ENCODE measurements at regions not wholly inside any gene's neighbourhood (a gene's known extent, or its start where the extent isn't known, plus 50 kb on each side); places are given as distances from the start of the nearest gene placed in this dataset.

DNA sequence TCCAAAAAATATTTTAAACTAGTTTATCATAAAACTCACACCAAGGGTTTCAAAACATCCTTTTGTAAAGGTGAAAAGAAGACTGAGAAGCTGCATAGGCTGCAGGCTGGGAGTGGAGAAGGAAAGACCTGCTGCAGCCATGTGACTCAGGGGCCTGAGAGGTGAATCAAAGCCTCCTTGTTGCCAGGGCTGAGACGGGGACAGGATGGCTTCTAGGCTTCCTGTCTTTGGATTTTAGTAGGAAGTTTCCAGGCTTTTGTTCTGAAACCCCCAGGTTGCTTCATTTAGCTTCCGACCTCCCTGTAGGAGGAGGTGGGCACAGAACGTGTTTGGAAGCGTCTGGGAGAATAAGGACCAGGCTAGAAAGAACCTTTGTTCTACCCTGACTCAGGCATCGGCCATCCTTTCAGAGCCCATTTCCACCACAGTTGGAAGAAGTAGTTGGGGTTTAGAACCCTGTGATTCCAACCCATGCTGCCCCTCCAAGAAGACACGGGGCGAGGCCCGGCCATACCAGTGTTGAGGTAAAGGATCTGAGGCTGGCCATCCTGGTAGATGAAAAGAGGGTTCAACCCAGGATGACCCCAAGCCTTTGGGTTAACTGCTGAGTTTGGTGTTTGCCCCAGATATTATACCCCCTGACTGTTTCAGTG is 122.4 kb downstream of the SLC25A47 start:
- H3K4me3 Mint-ChIP-seq, result no peak overlapping the region
- DNase-seq (ENCODE audit: low spot score), result no peak
- no peaks in the 10 kb centered on the region for H3K9me3 Mint-ChIP-seq
- H3K27me3 Mint-ChIP-seq (ENCODE audit: low read depth), result no peaks in the 10 kb centered on the region
- H3K27ac Mint-ChIP-seq, result no peak overlapping the region
- H3K4me1 Mint-ChIP-seq (ENCODE audit: low read depth), result peaks cover 21% of the 10 kb centered on the region
- H3K36me3 Mint-ChIP-seq (ENCODE audit: low read depth), result no peaks in the 10 kb centered on the region

DNA sequence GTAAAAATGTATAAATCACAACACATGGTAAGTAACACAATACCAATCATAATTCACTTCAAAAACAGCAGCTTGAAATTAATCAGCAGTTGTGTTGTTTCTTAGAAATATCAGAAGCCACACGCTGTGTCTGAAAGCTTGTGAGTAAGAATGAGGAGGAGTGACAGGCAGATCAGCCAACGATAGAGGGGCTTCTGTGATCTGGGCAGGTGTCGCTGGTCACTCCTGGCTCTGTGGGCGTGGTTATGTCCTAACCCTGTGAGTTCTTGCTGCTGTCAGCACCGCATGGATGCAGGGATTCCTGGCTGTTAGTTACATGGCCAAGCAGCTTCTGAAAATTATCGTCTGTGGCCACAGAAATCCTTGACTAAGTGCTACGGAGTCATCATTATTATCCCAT is 123.4 kb downstream of the SLC25A47 start:
- H3K9me3 Mint-ChIP-seq, result no peaks in the 10 kb centered on the region
- H3K4me1 Mint-ChIP-seq (ENCODE audit: low read depth), result peaks cover 13% of the 10 kb centered on the region
- H3K27ac Mint-ChIP-seq, result no peak overlapping the region
- peak; percentile 17 for DNase-seq (ENCODE audit: low spot score)
- H3K36me3 Mint-ChIP-seq (ENCODE audit: low read depth), result no peaks in the 10 kb centered on the region
- H3K27me3 Mint-ChIP-seq (ENCODE audit: low read depth), result no peaks in the 10 kb centered on the region
- no peak overlapping the region for H3K4me3 Mint-ChIP-seq

DNA sequence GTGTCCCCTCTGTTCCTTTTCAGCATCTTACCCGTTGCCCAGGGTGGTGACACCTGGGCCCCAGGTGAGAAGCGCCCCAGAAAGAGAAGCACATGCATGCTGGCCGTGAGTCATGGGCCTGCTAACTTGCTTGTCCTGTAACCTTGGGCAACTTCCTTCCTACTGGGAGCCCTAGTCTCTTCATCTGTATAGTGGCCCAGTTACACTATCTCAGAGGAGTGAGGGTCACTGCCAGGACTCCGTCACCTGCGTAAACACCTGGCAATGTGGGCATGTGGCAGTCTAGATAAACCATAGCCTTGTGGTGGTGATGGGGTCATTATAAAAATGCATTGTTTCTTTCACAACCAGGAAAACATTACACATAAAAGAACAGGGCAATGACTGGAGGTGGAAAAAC is 125.2 kb downstream of the SLC25A47 start:
- Mint-ChIP-seq H3K9me3 (no peaks in the 10 kb centered on the region), H3K27me3 (ENCODE audit: low read depth) (peaks cover 2% of the 10 kb centered on the region), H3K36me3 (ENCODE audit: low read depth) (no peaks in the 10 kb centered on the region), H3K4me3 (no peak overlapping the region), H3K27ac (no peak overlapping the region), H3K4me1 (ENCODE audit: low read depth) (peaks cover 4% of the 10 kb centered on the region)
- no peak for DNase-seq (ENCODE audit: low spot score)

DNA sequence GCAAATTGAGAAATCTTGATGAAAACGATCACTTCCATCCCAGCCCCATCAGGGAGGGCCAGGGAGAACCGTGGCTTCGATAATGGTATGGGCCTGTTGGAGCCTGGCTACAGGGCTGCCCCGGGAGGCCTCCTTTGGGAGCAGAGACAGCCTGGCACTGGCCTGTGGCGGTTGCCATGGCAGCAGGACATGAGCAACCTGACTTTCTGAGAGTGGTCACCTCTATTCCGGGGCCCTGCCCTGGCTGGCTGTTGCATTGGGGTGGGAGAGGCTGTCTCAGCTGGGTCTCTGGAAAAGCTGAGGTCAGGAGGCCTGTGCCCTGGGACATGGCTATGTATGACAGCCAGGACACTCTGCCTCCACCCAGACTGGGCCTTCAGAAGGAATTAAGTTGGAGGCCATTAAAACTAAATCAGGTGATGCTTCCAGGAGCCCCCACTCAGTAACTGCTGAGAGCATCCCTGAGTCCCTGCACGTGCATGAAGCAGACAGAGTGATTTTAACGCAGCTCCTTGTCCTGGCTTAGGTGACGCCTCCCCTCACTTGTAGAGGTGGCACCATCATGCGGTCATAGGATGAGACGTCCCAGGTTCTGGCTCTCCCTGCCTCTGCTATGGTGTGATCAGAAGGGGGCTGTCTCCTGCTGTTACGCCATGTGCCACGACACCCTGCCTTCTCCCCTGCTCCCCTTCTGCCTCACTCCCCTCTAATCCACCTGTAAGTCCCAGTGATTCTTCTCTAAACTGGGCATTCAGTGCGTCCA is 126.3 kb downstream of the SLC25A47 start:
- no peak for DNase-seq (ENCODE audit: low spot score)
- no peak overlapping the region for H3K27ac Mint-ChIP-seq
- H3K4me3 Mint-ChIP-seq, result no peak overlapping the region
- H3K36me3 Mint-ChIP-seq (ENCODE audit: low read depth), result no peaks in the 10 kb centered on the region
- no peaks in the 10 kb centered on the region for H3K9me3 Mint-ChIP-seq
- peaks cover 2% of the 10 kb centered on the region for H3K27me3 Mint-ChIP-seq (ENCODE audit: low read depth)
- H3K4me1 Mint-ChIP-seq (ENCODE audit: low read depth), result peaks cover 4% of the 10 kb centered on the region

DNA sequence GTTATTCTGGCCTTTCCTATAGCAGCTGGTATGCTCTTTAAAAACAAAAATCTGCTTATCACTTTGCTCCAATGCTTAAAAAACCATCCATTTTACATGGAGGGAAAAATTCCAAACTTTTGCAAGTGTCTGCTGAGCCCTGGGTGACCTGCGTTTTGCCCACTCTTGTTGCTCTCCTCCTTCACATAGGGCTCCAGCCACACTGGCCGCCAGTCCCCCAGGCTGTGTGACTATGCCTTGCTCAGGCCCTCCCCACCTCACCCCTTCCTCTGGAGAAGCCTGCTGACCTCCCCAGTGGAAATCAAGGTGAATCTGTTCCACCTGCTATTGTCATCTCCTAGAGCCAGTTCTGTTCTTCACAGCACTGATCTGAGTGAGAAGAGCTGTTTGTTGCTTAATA is 126.9 kb downstream of the SLC25A47 start:
- Mint-ChIP-seq H3K4me1 (ENCODE audit: low read depth) (peaks cover 4% of the 10 kb centered on the region), H3K36me3 (ENCODE audit: low read depth) (no peaks in the 10 kb centered on the region), H3K9me3 (no peaks in the 10 kb centered on the region), H3K27me3 (ENCODE audit: low read depth) (peaks cover 2% of the 10 kb centered on the region), H3K4me3 (no peak overlapping the region), H3K27ac (no peak overlapping the region)
- no peak for DNase-seq (ENCODE audit: low spot score)

DNA sequence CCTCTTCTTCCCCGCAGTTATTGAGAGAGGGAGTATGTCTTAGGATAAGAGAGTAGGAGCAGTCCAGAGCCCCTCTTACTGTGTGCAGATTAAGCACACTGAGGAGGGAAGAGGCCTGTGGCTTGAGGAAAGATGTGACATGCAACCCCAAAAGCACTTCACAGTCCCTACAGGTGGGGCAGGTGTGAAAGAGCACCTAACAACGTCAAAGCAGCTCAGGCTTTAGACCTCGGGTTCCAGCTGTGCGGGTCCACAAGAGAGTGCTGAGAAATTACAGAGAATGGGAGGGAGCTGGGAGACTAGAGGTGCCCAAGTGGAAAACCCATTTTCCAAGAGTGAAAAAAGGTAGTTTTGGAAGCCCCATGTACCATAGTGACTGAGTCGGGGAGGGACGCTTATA is 127.6 kb downstream of the SLC25A47 start:
- peaks cover 2% of the 10 kb centered on the region for H3K27me3 Mint-ChIP-seq (ENCODE audit: low read depth)
- DNase-seq (ENCODE audit: low spot score), result no peak
- peaks cover 4% of the 10 kb centered on the region for H3K4me1 Mint-ChIP-seq (ENCODE audit: low read depth)
- H3K36me3 Mint-ChIP-seq (ENCODE audit: low read depth), result no peaks in the 10 kb centered on the region
- no peaks in the 10 kb centered on the region for H3K9me3 Mint-ChIP-seq
- H3K4me3 Mint-ChIP-seq, result no peak overlapping the region
- no peak overlapping the region for H3K27ac Mint-ChIP-seq

DNA sequence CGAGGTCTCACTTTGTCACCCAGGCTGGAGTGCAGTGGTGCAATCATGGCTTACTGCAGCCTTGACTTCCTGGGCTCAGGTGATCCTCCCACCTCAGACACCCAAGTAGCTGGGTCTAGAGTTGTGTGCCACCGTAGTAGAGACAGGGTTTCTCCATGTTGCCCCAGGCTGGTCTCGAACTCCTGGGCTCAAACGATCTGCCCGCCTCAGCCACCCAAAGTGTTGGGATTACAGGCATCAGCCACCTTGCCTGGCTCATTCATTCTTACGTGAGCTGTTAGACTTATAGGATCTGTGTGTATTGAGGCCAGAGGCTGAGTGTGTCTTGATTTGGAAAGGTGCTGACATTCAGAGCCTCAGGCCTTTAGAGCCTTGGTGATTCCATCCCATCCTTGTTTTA is 128.1 kb downstream of the SLC25A47 start:
- DNase-seq (ENCODE audit: low spot score), result no peak
- Mint-ChIP-seq H3K27me3 (ENCODE audit: low read depth) (peaks cover 2% of the 10 kb centered on the region), H3K27ac (no peak overlapping the region), H3K4me1 (ENCODE audit: low read depth) (peaks cover 4% of the 10 kb centered on the region), H3K9me3 (no peaks in the 10 kb centered on the region), H3K36me3 (ENCODE audit: low read depth) (no peaks in the 10 kb centered on the region), H3K4me3 (no peak overlapping the region)

DNA sequence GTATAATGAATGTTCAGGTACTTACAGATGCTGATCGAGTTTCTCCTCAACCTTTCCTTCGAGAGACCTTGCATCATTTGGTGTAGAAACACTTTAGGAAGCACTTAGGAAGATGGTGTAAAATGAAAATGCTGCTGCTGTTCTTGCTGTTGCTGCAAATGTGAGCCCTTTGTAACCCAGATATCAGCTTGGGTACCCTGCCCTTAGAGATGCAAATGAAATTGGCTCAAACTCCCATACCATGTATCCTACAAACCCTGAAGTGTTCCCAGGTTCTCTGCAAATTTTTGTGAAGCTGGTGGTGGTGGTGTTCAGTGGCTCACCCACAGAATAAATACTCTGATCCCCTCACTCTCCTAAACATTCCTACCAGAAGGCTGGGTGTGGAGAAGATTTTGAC is 130.8 kb downstream of the SLC25A47 start:
- H3K27me3 Mint-ChIP-seq (ENCODE audit: low read depth), result peaks cover 5% of the 10 kb centered on the region
- no peak overlapping the region for H3K4me3 Mint-ChIP-seq
- no peak overlapping the region for H3K27ac Mint-ChIP-seq
- no peak for DNase-seq (ENCODE audit: low spot score)
- no peaks in the 10 kb centered on the region for H3K36me3 Mint-ChIP-seq (ENCODE audit: low read depth)
- no peaks in the 10 kb centered on the region for H3K9me3 Mint-ChIP-seq
- no peaks in the 10 kb centered on the region for H3K4me1 Mint-ChIP-seq (ENCODE audit: low read depth)

DNA sequence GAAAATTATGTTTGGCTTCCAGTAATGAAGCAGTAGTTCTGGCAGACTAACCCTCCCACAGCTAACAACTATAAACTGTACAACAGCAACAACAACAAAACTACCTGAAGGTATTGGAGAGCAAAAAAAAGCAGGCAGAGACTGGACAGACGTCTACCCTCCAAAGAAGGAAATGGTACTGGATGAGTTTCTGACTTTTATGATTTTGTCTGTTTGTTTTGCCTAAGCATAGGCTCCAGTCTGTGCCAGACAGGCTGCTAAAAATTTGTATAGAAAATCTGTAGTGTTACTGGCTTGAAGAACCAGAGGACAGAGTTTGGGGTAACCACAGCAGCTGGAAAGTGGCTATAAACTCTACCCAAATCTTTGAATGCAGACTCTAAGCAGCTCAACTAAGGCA is 131.3 kb downstream of the SLC25A47 start:
- Mint-ChIP-seq H3K27me3 (ENCODE audit: low read depth) (peaks cover 5% of the 10 kb centered on the region), H3K27ac (no peak overlapping the region), H3K4me3 (no peak overlapping the region), H3K36me3 (ENCODE audit: low read depth) (no peaks in the 10 kb centered on the region), H3K9me3 (no peaks in the 10 kb centered on the region), H3K4me1 (ENCODE audit: low read depth) (no peaks in the 10 kb centered on the region)
- no peak for DNase-seq (ENCODE audit: low spot score)

DNA sequence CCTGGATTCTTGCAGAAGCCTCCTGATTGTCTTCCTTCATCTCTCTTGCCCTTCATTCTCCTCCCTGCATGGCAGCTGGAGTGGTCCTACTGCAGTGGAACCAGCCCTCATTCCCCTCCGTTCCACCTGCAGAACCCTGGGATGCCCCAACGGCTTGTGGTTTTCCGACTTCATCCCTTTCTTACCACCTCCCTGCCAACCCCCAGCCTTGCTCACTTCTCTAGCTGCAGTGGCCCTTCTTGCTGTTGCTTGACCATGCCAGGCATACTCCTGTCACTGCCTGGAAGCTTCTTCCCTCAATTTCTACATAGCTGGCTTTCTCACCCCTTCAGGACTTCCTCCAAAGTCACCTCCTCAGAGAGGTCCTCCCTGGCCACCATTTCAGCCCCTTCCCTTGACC is 123.3 kb downstream of the BEGAIN start:
- Mint-ChIP-seq H3K27ac (no peak overlapping the region), H3K27me3 (ENCODE audit: low read depth) (peaks cover 7% of the 10 kb centered on the region), H3K36me3 (ENCODE audit: low read depth) (no peaks in the 10 kb centered on the region), H3K9me3 (no peaks in the 10 kb centered on the region), H3K4me1 (ENCODE audit: low read depth) (no peaks in the 10 kb centered on the region), H3K4me3 (no peak overlapping the region)
- no peak for DNase-seq (ENCODE audit: low spot score)

DNA sequence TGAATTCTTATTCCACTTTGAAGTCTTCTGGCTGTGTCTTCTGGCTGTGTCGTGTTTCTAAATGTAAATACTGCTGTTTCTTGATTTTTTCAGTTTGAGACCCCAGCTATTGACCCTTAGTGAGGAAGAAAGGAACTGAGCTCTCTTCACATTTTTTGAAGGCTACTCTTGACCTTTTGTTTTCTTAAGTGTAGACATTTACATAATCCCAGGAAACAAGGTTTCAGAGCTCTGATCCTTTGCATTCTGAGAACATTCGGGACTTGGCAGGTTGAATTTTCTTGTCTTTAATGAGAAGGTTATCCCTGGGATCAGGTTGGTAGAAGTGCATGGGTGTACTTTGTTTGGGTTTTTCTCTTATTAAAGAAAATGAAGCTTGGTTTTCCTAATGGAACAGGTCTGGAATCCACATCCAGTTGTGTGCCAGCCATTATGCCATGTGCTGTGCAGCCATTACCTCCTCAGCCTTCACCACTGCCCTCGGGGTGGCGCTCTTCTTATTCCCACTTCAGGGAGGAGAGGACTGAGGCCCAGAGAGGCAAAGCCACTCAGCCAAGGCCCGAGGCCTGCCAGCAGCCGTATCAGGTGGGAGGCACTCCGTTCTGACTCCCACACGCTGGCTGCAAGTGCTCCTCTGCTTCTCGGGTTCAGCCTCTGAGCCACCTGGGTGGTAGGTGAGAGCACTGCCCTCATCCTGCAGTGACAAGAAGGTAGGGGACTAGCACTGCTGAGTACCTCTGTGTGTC is 120.9 kb downstream of the BEGAIN start:
- no peak overlapping the region for H3K4me3 Mint-ChIP-seq
- no peak overlapping the region for H3K27ac Mint-ChIP-seq
- peaks cover 5% of the 10 kb centered on the region for H3K4me1 Mint-ChIP-seq (ENCODE audit: low read depth)
- no peak for DNase-seq (ENCODE audit: low spot score)
- peaks cover 4% of the 10 kb centered on the region for H3K27me3 Mint-ChIP-seq (ENCODE audit: low read depth)
- no peaks in the 10 kb centered on the region for H3K36me3 Mint-ChIP-seq (ENCODE audit: low read depth)
- H3K9me3 Mint-ChIP-seq, result no peaks in the 10 kb centered on the region

DNA sequence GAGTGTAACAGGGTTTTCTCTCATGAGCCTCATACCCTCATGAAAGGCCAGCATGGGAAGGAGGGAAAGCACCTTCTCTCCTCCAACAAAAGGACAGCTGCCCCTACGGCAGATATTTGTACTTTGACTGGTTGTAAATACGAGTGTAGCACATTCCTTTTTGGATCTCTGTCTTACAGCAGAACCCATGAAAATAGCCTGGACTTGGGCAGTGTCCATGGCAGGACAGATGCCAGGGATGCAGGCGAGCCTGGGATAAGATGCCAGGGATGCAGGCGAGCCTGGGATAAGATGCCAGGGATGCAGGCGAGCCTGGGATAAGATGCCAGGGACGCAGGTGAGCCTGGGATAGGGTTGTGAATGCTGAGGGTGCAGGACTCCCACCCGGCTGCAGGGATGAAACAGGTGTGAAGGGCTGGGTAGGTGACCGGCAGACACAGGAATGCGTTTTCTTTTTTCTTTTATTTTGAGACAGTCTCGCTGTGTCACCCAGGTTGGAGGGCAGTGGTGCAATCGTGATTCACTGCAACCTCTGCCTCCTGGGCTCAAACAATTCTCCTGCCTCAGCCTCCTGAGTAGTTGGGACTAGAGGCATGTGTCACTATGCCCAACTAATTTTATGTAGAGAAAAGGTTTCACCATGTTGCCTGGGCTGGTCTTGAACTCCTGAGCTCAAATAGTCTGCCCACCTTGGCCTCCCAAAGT is 120.0 kb downstream of the BEGAIN start:
- Mint-ChIP-seq H3K4me1 (ENCODE audit: low read depth) (peaks cover 5% of the 10 kb centered on the region), H3K27ac (no peak overlapping the region), H3K4me3 (no peak overlapping the region), H3K27me3 (ENCODE audit: low read depth) (peaks cover 4% of the 10 kb centered on the region), H3K36me3 (ENCODE audit: low read depth) (no peaks in the 10 kb centered on the region), H3K9me3 (no peaks in the 10 kb centered on the region)
- DNase-seq (ENCODE audit: low spot score), result no peak

DNA sequence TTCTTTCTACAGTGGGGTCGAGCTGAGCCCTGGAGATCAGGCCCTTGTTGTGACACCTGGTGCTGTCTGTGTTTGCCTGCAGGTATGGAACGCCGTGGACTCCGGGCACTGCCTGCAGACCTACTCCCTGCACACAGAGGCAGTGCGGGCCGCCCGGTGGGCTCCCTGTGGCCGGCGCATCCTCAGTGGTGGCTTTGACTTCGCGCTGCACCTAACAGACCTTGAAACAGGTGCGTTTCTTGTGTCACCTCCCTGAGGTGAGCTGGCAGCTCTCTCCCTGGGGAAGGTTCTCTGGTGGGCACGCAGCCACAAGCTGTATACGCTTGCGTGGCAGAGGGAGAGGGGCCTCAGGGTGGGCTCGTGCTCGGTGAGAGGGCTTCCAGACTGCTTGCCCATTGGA is 119.3 kb downstream of the BEGAIN start:
- peaks cover 5% of the 10 kb centered on the region for H3K4me1 Mint-ChIP-seq (ENCODE audit: low read depth)
- no peak overlapping the region for H3K4me3 Mint-ChIP-seq
- no peaks in the 10 kb centered on the region for H3K36me3 Mint-ChIP-seq (ENCODE audit: low read depth)
- DNase-seq (ENCODE audit: low spot score), result no peak
- H3K9me3 Mint-ChIP-seq, result no peaks in the 10 kb centered on the region
- H3K27me3 Mint-ChIP-seq (ENCODE audit: low read depth), result peaks cover 4% of the 10 kb centered on the region
- H3K27ac Mint-ChIP-seq, result no peak overlapping the region

DNA sequence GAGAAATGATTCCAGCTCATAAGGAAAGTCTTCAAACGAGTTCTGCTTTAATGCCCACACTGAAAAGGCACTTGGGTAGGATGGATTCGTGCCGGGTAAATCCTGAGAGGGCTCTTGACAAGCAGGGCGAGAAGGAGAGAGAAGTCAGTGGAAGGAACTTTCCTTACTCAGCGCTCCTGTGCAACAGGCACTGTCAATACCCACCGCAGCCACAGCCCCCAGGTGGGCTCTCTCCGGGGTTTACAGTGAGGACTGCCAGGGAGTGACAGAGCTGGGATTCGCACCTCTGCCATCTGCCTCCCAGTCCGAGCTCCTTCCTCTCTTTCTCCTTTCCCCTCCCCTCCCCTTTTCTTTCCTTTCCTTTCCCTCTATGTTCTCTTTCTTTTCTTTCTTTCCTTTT is 118.7 kb downstream of the BEGAIN start:
- H3K27ac Mint-ChIP-seq, result no peak overlapping the region
- no peaks in the 10 kb centered on the region for H3K36me3 Mint-ChIP-seq (ENCODE audit: low read depth)
- peaks cover 4% of the 10 kb centered on the region for H3K27me3 Mint-ChIP-seq (ENCODE audit: low read depth)
- H3K9me3 Mint-ChIP-seq, result no peaks in the 10 kb centered on the region
- peaks cover 5% of the 10 kb centered on the region for H3K4me1 Mint-ChIP-seq (ENCODE audit: low read depth)
- H3K4me3 Mint-ChIP-seq, result no peak overlapping the region
- no peak for DNase-seq (ENCODE audit: low spot score)

Data from T-helper 2 cell treated with Interferon-gamma antibody and Interleukin-4, amounts not matched to agents 5 μg/mL and 100 μg/mL, for 36 hours (primary cell).